H1 (cell line): ENCODE measurements at regions not wholly inside any gene's neighbourhood (a gene's known extent, or its start where the extent isn't known, plus 50 kb on each side); places are given as distances from the start of the nearest gene placed in this dataset.

Experiments
- CTCF ChIA-PET: fragments of 300-600 bp; sonication (Branson Sonifier 250); formaldehyde crosslinking; loops from one replicate; lab custom pipeline; 2021; ENCODE audit not compliant: partially characterized antibody; lab: Charles Lee
- POLR2A ChIA-PET: fragments of 300-600 bp; sonication (Branson Sonifier 250); formaldehyde crosslinking; loops from one replicate; lab custom pipeline; 2021; ENCODE audit warnings: inconsistent platforms; ENCODE audit not compliant: partially characterized antibody; lab: Charles Lee
- DNase-seq, 2 experiments: peaks; one replicate each; pipeline versions ENCODE4 v3.0.0 to v3.0.0-alpha.2; 2010 to 2022; ENCODE audit warnings: low spot score in 2 of 2, low read depth in 1 of 2, mixed read lengths in 1 of 2
- FAIRE-seq: peaks from 2 replicates; lab custom pipeline; 2011; peaks lifted over from hg19 to GRCh38; lab: Jason Lieb, UNC
- H2AFZ ChIP-seq: 2 replicates; pipeline ENCODE4 v1.8.1; 2012; ENCODE audit warnings: low read length, inconsistent platforms
- H2AK5ac ChIP-seq: 2 replicates; pipeline ENCODE4 v1.6.1; 2013; ENCODE audit warnings: low read depth, low read length
- H2BK120ac ChIP-seq: replicated peaks from 2 replicates; pipeline ENCODE3; 2013; ENCODE audit warnings: low read depth, low read length, inconsistent platforms
- H2BK12ac ChIP-seq: 2 replicates; pipeline ENCODE4 v1.6.1; 2013; ENCODE audit warnings: low read depth, low read length
- H2BK15ac ChIP-seq: 2 replicates; pipeline ENCODE4 v1.6.1; 2013; ENCODE audit warnings: low read length
- H2BK20ac ChIP-seq: 2 replicates; pipeline ENCODE4 v1.6.1; 2013; ENCODE audit warnings: low read length
- H2BK5ac ChIP-seq: 2 replicates; pipeline ENCODE4 v1.6.1; 2013; ENCODE audit warnings: low read depth, low read length
- H3K14ac ChIP-seq: 2 replicates; pipeline ENCODE4 v1.6.1; 2013; ENCODE audit warnings: inconsistent platforms; ENCODE audit not compliant: insufficient read length
- H3K18ac ChIP-seq: 2 replicates; pipeline ENCODE4 v1.6.1; 2013; ENCODE audit warnings: low read length; ENCODE audit errors: extremely low read depth
- H3K23ac ChIP-seq: 2 replicates; pipeline ENCODE4 v1.6.1; 2013; ENCODE audit warnings: inconsistent platforms; ENCODE audit not compliant: insufficient read length
- H3K23me2 ChIP-seq: 2 replicates; pipeline ENCODE4 v1.6.1; 2013; ENCODE audit warnings: low read depth, low read length
- H3K27ac ChIP-seq: 2 replicates; pipeline ENCODE4 v1.6.1; 2011; ENCODE audit warnings: low read depth, low read length, inconsistent platforms
- H3K27me3 ChIP-seq, 4 experiments: replicated peaks in 1 of 4; 1 replicate in 1 of 4; 2 replicates in 3 of 4; pipeline versions ENCODE4 v1.6.1 to v1.8.1; 2011 to 2013; ENCODE audit warnings: low read length in 3 of 4, mild to moderate bottlenecking in 3 of 4, inconsistent platforms in 2 of 4, mixed read lengths in 2 of 4, moderate library complexity in 1 of 4; ENCODE audit not compliant: control insufficient read depth in 3 of 4, insufficient read depth in 3 of 4; ENCODE audit errors: extremely low read depth in 1 of 4
- H3K36me3 ChIP-seq, 4 experiments: 2 replicates each; pipeline versions ENCODE4 v1.6.1 to v1.8.1; 2011 to 2013; ENCODE audit warnings: mild to moderate bottlenecking in 4 of 4, low read length in 3 of 4, moderate library complexity in 2 of 4, control low read depth in 1 of 4, inconsistent platforms in 1 of 4; ENCODE audit not compliant: insufficient read depth in 4 of 4, control insufficient read depth in 2 of 4
- H3K4ac ChIP-seq: replicated peaks from 2 replicates; pipeline ENCODE3; 2013; ENCODE audit warnings: low read length, low read depth, mixed read lengths, inconsistent platforms; ENCODE audit not compliant: insufficient read length
- H3K4me1 ChIP-seq, 4 experiments: replicated peaks in 1 of 4; 1 replicate in 1 of 4; 2 replicates in 3 of 4; pipeline versions ENCODE4 v1.6.1 to v1.8.1; 2011 to 2013; ENCODE audit warnings: low read length in 3 of 4, inconsistent platforms in 2 of 4, mixed read lengths in 1 of 4; ENCODE audit not compliant: insufficient read depth in 4 of 4, control insufficient read depth in 3 of 4
- H3K4me2 ChIP-seq, 2 experiments: 2 replicates each; pipeline versions ENCODE4 v1.6.1 to v1.8.1; 2011 to 2013; ENCODE audit warnings: low read depth in 2 of 2, low read length in 2 of 2, control low read depth in 1 of 2, inconsistent platforms in 1 of 2, mild to moderate bottlenecking in 1 of 2; ENCODE audit not compliant: insufficient read depth in 1 of 2
- H3K4me3 ChIP-seq, 4 experiments: fragments of 200-600, 300-600 bp in 1 of 4; sonication (generic), shearing (Covaris generic), sonication (Bioruptor Twin) in 1 of 4; 2 replicates each; pipeline versions ENCODE4 v1.5.1 to v1.8.1; 2011 to 2016; ENCODE audit warnings: low read length in 4 of 4, low read depth in 3 of 4, control low read depth in 2 of 4, inconsistent platforms in 2 of 4, mild to moderate bottlenecking in 2 of 4, mixed read lengths in 1 of 4, moderate library complexity in 1 of 4; ENCODE audit not compliant: insufficient read depth in 2 of 4; ENCODE audit errors: extremely low read depth in 1 of 4
- H3K56ac ChIP-seq: replicated peaks from 2 replicates; pipeline ENCODE3; 2013; ENCODE audit warnings: low read depth, mild to moderate bottlenecking, mixed read lengths, low read length, inconsistent platforms; ENCODE audit not compliant: insufficient read length
- H3K79me1 ChIP-seq: 2 replicates; pipeline ENCODE4 v1.6.1; 2013; ENCODE audit warnings: low read depth, low read length, control low read depth
- H3K79me2 ChIP-seq, 2 experiments: 2 replicates each; pipeline versions ENCODE4 v1.6.1 to v1.8.1; 2012 to 2013; ENCODE audit warnings: low read length in 2 of 2, mild to moderate bottlenecking in 2 of 2, inconsistent platforms in 1 of 2; ENCODE audit not compliant: insufficient read depth in 2 of 2, control insufficient read depth in 1 of 2
- H3K9ac ChIP-seq, 4 experiments: replicated peaks in 1 of 4; 1 replicate in 1 of 4; 2 replicates in 3 of 4; pipeline versions ENCODE4 v1.6.1 to v1.8.1; 2011 to 2013; ENCODE audit warnings: low read depth in 3 of 4, low read length in 3 of 4, control low read depth in 2 of 4, mild to moderate bottlenecking in 2 of 4, moderate library complexity in 2 of 4, inconsistent platforms in 1 of 4; ENCODE audit errors: extremely low read depth in 1 of 4
- H3K9me3 ChIP-seq, 2 experiments: 2 replicates each; pipeline versions ENCODE4 v1.6.1 to v1.8.1; 2012 to 2013; ENCODE audit warnings: mild to moderate bottlenecking in 2 of 2, moderate library complexity in 2 of 2, control low read depth in 1 of 2, inconsistent platforms in 1 of 2, low read depth in 1 of 2, low read length in 1 of 2, mixed read lengths in 1 of 2; ENCODE audit not compliant: insufficient read depth in 2 of 2
- H4K20me1 ChIP-seq, 2 experiments: replicated peaks in 1 of 2; 2 replicates each; pipeline versions ENCODE3 to v1.8.1; 2011 to 2013; ENCODE audit warnings: inconsistent platforms in 2 of 2, low read length in 2 of 2, mild to moderate bottlenecking in 1 of 2; ENCODE audit not compliant: insufficient read depth in 2 of 2, control insufficient read depth in 1 of 2
- H4K5ac ChIP-seq: 2 replicates; pipeline ENCODE4 v1.6.1; 2013; ENCODE audit warnings: low read length, low read depth, mixed read lengths, inconsistent platforms; ENCODE audit not compliant: insufficient read length
- H4K8ac ChIP-seq: 2 replicates; pipeline ENCODE4 v1.8.0; 2013; ENCODE audit warnings: mild to moderate bottlenecking, moderate library complexity, low read length, inconsistent platforms; ENCODE audit not compliant: insufficient read depth; ENCODE audit errors: extremely low read depth
- H4K91ac ChIP-seq: replicated peaks from 2 replicates; pipeline ENCODE3; 2013; ENCODE audit warnings: low read length, mixed read lengths, inconsistent platforms; ENCODE audit not compliant: insufficient read length
- ATF3 ChIP-seq: IDR thresholded peaks from 2 replicates; pipeline ENCODE4 v1.6.1; 2011; ENCODE audit warnings: low read depth, mild to moderate bottlenecking, low read length; ENCODE audit not compliant: insufficient read depth
- CBX5 ChIP-seq: fragments of 300-800, 300-1000 bp; sonication (generic); IDR thresholded peaks from 2 replicates; pipeline ENCODE4 v1.7.1; 2016; ENCODE audit warnings: antibody characterized with exemption, low read length, low read depth
- FOSL1 ChIP-seq: IDR thresholded peaks from 2 replicates; pipeline ENCODE4 v1.6.1; 2011; ENCODE audit warnings: mild to moderate bottlenecking, low read depth, low read length, moderate library complexity; ENCODE audit not compliant: insufficient read depth
- NRF1 ChIP-seq: IDR thresholded peaks from 2 replicates; pipeline ENCODE4 v1.6.1; 2011; ENCODE audit warnings: mild to moderate bottlenecking, low read depth, low read length, improper control_type of control experiment
- TAF1 ChIP-seq: IDR thresholded peaks from 2 replicates; pipeline ENCODE4 v1.6.1; 2011; ENCODE audit warnings: mild to moderate bottlenecking, low read depth, low read length
- WGBS, 2 experiments: shearing (Covaris generic) in 1 of 2; methylation state at CpG; one replicate each; pipeline versions ENCODE4 v1.1.6 to v1.1.7; 2013 to 2015; ENCODE audit warnings: low lambda C conversion rate in 2 of 2, mixed read lengths in 2 of 2, inconsistent platforms in 1 of 2, low coverage in 1 of 2, missing lambda C conversion rate in 1 of 2; ENCODE audit not compliant: insufficient replicate concordance in 2 of 2, insufficient coverage in 1 of 2, insufficient read length in 1 of 2; ENCODE audit errors: extremely low coverage in 1 of 2, missing lambda C conversion rate in 1 of 2; 5-methylcytosine and 5-hydroxymethylcytosine counted together

GRCh38 chr3:194876403-194877095 is 190.9 kb downstream of the FAM43A start:
- Histone ChIP-seq H4K91ac (no peak overlapping the region), H2BK12ac (no peak overlapping the region), H3K4me3 (no peak overlapping the region), H3K4ac (no peak overlapping the region), H3K18ac (no peak overlapping the region), H3K27me3 (no peaks in the 10 kb centered on the region; a peak in 1 of 7 replicates), H2AK5ac (no peak overlapping the region), H2BK120ac (no peak overlapping the region), H4K8ac (peak overlapping the region; percentile 23; the same call in 1 of the 2 replicates), H3K4me2 (no peak overlapping the region), H3K79me1 (no peaks in the 10 kb centered on the region), H3K27ac (no peak overlapping the region), H3K4me1 (peaks cover 0 to 10% (median 6%) of the 10 kb centered on the region in 4 experiments; a peak in 6 of 7 replicates), H3K9me3 (no peaks in the 10 kb centered on the region), H2AFZ (no peak overlapping the region; the same call in 1 of the 2 replicates), H3K23me2 (no peaks in the 10 kb centered on the region), H4K20me1 (no peaks in the 10 kb centered on the region), H3K56ac (no peak overlapping the region), H3K14ac (no peak overlapping the region), H4K5ac (no peak overlapping the region), H2BK5ac (no peak overlapping the region), H3K9ac (no peak overlapping the region), H2BK20ac (no peak overlapping the region), H2BK15ac (no peak overlapping the region), H3K23ac (no peak overlapping the region), H3K36me3 (no peaks in the 10 kb centered on the region), H3K79me2 (no peaks in the 10 kb centered on the region)
- TF ChIP-seq ATF3 (no peak), TAF1 (no peak), NRF1 (no peak), FOSL1 (no peak), CBX5 (no peak)
- peak in 1 of 2 experiments; percentile 39 for DNase-seq
- FAIRE-seq = no peak
- 85% methylated on average over 12 of the region's 12 CpGs; no CpG with 5 or more reads in 1 of the 2 experiments for WGBS, 2 experiments
- ChIA-PET POLR2A (interaction anchor here (1.4 kb wide), 1 partner anchor 189 kb away, joined by 4 read pairs; no protein-coding TSS in a partner anchor), CTCF (interaction anchor here (1.2 to 1.4 kb wide), 2 partner anchors 10 to 189 kb away, joined by 3 to 4 read pairs; no protein-coding TSS in a partner anchor)
